SJCRH30 (cell line): ENCODE measurements at regions not wholly inside any gene's neighbourhood (a gene's known extent, or its start where the extent isn't known, plus 50 kb on each side); places are given as distances from the start of the nearest gene placed in this dataset.

Source experiments
- DNase-seq, 2 experiments: peaks; one replicate each; pipeline ENCODE4 v3.0.0-alpha.2; 2015 to 2020
- H3K27ac ChIP-seq: fragments of 250-450 bp; sonication (Bioruptor Pico); 2 replicates; pipeline ENCODE4 v1.5.1; 2020; ENCODE audit warnings: mild to moderate bottlenecking, moderate library complexity
- H3K27me3 ChIP-seq: fragments of 250-450 bp; sonication (Bioruptor Pico); 2 replicates; pipeline ENCODE4 v1.5.1; 2020; ENCODE audit warnings: mild to moderate bottlenecking, moderate library complexity
- H3K36me3 ChIP-seq: fragments of 250-450 bp; sonication (Bioruptor Pico); 2 replicates; pipeline ENCODE4 v1.5.1; 2020; ENCODE audit warnings: mild to moderate bottlenecking, moderate library complexity
- H3K4me1 ChIP-seq: fragments of 250-450 bp; sonication (Bioruptor Pico); 2 replicates; pipeline ENCODE4 v1.5.1; 2020; ENCODE audit warnings: mild to moderate bottlenecking, moderate library complexity
- H3K4me3 ChIP-seq: fragments of 250-450 bp; sonication (Bioruptor Pico); 2 replicates; pipeline ENCODE4 v1.5.1; 2020; ENCODE audit warnings: mild to moderate bottlenecking, moderate library complexity
- H3K9me3 ChIP-seq: fragments of 250-450 bp; sonication (Bioruptor Pico); replicated peaks from 2 replicates; pipeline ENCODE4 v1.5.1; 2020; ENCODE audit warnings: mild to moderate bottlenecking, moderate library complexity

DNA sequence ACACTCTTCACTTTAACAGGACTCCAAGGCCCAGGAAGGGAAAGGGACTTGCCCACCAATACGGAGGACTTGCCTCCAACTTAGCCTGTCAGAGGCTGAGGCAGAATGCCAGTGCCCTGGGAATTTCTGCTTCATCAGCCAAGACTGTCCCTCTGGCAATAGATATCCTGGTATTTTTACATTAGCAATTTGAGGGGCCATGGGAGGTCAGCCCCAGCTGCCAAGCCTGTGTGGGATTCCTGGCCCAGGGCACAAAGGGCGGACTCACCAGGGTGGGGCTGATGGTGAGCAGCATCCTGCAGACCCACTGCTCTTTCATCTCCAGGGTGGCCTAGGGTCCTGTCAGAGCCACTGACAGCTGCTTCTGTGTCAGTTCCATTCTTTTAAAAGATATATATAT, 78.3 kb upstream of the CIBAR2 start:
- Histone ChIP-seq H3K27ac (peak overlapping the region; percentile 35), H3K4me1 (peaks cover 11% of the 10 kb centered on the region), H3K36me3 (peaks cover 11% of the 10 kb centered on the region), H3K4me3 (no peak overlapping the region), H3K27me3 (no peaks in the 10 kb centered on the region), H3K9me3 (no peaks in the 10 kb centered on the region)
- peak; percentile 82 to 90 for DNase-seq

GRCh38 chr16:85191341-85191965, 79.2 kb upstream of the CIBAR2 start:
- no peak overlapping the region for H3K4me3 ChIP-seq
- no peaks in the 10 kb centered on the region for H3K27me3 ChIP-seq
- H3K9me3 ChIP-seq = no peaks in the 10 kb centered on the region
- peaks cover 11% of the 10 kb centered on the region for H3K36me3 ChIP-seq
- H3K27ac ChIP-seq = 0 out of 2 replicates have a peak overlapping the region, but pooled peaks have one; percentile 1
- H3K4me1 ChIP-seq = peaks cover 11% of the 10 kb centered on the region
- no peak for DNase-seq

DNA sequence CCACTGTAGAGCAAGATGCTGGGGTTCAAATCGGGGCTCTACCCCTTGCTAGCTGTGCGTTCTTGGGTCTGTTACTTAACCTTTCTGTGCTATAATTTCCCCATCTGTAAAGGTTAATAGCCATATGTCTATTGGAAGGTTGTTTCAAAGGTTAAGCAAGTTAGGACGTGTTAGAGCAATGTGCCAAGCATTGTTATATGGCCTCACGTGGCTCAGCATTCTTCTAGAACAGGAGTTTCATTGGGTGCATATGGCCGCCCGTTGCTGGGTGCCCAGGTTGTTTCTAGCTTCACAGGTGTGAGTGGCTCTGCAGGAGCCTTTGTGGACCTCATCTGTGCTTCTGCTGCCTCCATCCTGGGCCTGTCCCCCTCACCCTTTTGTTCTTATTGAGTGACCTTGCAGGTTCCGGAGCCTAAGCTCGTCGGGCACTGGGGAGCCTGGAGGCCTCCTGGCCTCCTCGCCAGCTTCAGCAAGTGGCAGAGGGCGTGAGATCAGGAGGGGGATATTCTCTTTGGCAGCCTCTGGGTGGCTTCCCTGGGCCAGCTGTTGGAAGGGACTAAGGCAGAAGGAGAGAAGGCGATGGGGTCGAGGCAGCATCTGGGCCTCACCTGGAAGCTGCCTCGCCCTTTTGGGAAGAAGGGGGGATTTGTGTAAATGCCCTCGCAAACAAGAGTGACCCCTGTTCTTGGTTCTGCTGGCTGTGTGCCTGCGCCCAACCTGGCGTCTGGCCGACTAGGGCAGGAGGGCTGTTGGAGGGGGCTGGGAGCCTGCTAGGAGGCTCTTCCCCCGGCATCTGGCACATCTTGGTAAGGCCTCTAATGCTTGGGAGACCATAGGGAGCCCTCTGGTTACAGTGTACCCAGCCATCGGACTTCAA, 80.2 kb upstream of the CIBAR2 start:
- H3K9me3 ChIP-seq = no peaks in the 10 kb centered on the region
- DNase-seq = no peak
- no peak overlapping the region for H3K27ac ChIP-seq
- H3K36me3 ChIP-seq = peaks cover 11% of the 10 kb centered on the region
- peaks cover 11% of the 10 kb centered on the region for H3K4me1 ChIP-seq
- no peaks in the 10 kb centered on the region for H3K27me3 ChIP-seq
- H3K4me3 ChIP-seq = no peak overlapping the region

DNA sequence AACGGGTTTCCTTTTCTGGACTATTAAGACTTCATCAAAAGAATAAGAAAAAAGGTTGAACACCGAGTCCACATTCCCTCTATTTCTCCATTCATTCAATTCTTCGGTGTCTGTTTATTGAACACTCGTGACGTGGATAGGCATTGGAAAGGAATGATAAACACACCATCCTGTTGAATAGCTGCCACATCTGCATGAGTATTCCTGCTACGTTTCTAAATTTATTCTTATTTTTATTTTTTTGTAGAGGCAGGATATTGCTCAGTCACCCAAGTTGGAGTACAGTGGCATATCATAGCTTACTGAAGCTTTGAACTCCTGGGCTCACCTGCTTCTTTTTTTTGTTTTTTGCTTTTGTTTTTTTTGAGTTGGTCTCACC, 80.8 kb upstream of the CIBAR2 start:
- no peak for DNase-seq
- Histone ChIP-seq H3K4me1 (peaks cover 11% of the 10 kb centered on the region), H3K9me3 (no peaks in the 10 kb centered on the region), H3K27ac (no peak overlapping the region), H3K36me3 (peaks cover 11% of the 10 kb centered on the region), H3K4me3 (no peak overlapping the region), H3K27me3 (no peaks in the 10 kb centered on the region)

- Histone ChIP-seq H3K4me1 (peaks cover 11% of the 10 kb centered on the region), H3K36me3 (peaks cover 11% of the 10 kb centered on the region), H3K27me3 (no peaks in the 10 kb centered on the region), H3K27ac (no peak overlapping the region), H3K4me3 (no peak overlapping the region), H3K9me3 (no peaks in the 10 kb centered on the region)
- no peak for DNase-seq
These were observed 81.6 kb upstream of the CIBAR2 start for GRCh38 chr16:85193876-85194275.

- peaks cover 5% of the 10 kb centered on the region for H3K36me3 ChIP-seq
- no peak overlapping the region for H3K4me3 ChIP-seq
- H3K27me3 ChIP-seq = no peaks in the 10 kb centered on the region
- DNase-seq = no peak
- no peak overlapping the region for H3K27ac ChIP-seq
- H3K4me1 ChIP-seq = peaks cover 11% of the 10 kb centered on the region
- no peaks in the 10 kb centered on the region for H3K9me3 ChIP-seq
These were observed 82.3 kb upstream of the CIBAR2 start for GRCh38 chr16:85194307-85195270.

DNA sequence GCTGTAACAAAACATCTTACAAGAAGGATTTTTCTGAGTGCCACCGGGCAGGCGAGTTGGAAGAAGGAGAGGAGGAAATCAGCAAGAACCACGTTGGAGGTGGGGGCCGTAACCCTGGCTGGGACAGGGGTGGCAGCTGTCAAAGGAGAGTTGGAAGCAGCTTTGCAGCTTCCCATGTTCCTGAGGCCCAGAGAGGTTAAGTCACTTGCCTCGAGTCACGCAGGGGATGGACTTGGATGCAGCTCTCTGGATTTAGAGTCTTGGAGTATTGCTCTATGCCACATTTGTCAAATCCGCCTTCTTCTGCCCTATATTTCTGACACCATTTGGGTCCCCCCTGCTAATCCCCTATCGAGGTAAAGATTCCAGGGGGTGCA, 83.0 kb upstream of the CIBAR2 start:
- no peak for DNase-seq
- Histone ChIP-seq H3K4me1 (peaks cover 7% of the 10 kb centered on the region), H3K4me3 (no peak overlapping the region), H3K27ac (no peak overlapping the region), H3K27me3 (no peaks in the 10 kb centered on the region), H3K9me3 (no peaks in the 10 kb centered on the region), H3K36me3 (peaks cover 3% of the 10 kb centered on the region; the same call in 1 of the 2 replicates)

GRCh38 chr16:85195900-85196772, 83.9 kb upstream of the CIBAR2 start:
- Histone ChIP-seq H3K27ac (no peak overlapping the region), H3K9me3 (no peaks in the 10 kb centered on the region), H3K36me3 (peaks cover 3% of the 10 kb centered on the region; the same call in 1 of the 2 replicates), H3K4me1 (peaks cover 1% of the 10 kb centered on the region), H3K27me3 (no peaks in the 10 kb centered on the region), H3K4me3 (no peak overlapping the region)
- no peak for DNase-seq

GRCh38 chr16:85196976-85197375, 84.7 kb upstream of the CIBAR2 start:
- peaks cover 4% of the 10 kb centered on the region for H3K4me1 ChIP-seq
- no peak overlapping the region for H3K27ac ChIP-seq
- no peaks in the 10 kb centered on the region for H3K27me3 ChIP-seq
- no peak for DNase-seq
- no peaks in the 10 kb centered on the region for H3K9me3 ChIP-seq
- peaks cover 3% of the 10 kb centered on the region; the same call in 1 of the 2 replicates for H3K36me3 ChIP-seq
- H3K4me3 ChIP-seq = no peak overlapping the region

DNA sequence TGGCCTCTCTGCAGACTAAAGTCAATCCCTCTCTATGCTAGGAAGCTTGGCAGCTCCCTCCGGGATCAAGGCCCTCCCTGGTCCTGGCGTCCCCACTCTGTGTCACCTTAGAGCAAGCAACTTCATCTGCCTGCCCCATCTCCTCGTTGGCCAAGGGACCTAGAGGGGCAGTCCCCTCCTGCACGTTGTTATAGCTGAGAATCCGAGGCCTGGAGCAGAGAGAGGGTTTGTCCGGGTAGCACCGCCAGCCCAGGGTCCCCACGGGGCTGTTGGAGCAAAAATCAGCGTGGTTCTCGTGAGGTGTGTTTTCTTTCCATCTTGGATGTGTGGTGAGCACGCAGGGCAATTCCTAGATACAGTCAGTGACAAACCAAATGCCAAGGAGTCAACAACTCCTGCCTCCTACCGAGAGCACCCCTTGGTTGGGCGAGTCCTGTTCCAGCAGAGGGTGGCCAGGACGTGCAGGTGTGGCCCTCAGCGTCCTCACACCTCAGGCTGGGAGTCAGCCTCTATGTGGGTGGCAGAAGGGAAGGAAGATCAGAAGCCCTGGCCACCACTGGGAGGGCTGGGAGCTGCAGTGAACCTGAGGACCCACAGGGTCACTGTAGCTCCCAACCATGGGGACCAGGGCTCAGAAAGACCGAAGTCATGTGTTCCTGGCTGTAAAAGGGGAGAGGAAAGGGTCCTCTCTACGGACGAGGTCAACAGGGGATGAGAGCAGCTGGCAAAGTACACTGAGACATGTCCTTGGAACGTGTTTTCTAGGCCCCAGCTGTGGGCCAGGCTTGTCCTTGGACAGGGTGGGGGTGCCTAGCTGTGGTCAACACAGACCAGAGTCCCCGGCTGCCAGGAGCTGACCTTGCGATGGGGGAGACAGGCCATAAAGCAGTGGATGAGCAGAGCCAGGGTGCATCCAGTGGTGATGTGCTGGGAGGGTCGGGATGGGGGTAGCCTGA, 85.6 kb upstream of the CIBAR2 start:
- Histone ChIP-seq H3K4me3 (no peak overlapping the region), H3K4me1 (peaks cover 12% of the 10 kb centered on the region), H3K27ac (no peak overlapping the region), H3K36me3 (peaks cover 3% of the 10 kb centered on the region; the same call in 1 of the 2 replicates), H3K9me3 (no peaks in the 10 kb centered on the region), H3K27me3 (no peaks in the 10 kb centered on the region)
- DNase-seq = no peak

GRCh38 chr16:85199069-85199725, 86.9 kb upstream of the CIBAR2 start:
- Histone ChIP-seq H3K27me3 (no peaks in the 10 kb centered on the region), H3K9me3 (no peaks in the 10 kb centered on the region), H3K27ac (no peak overlapping the region), H3K36me3 (peaks cover 3% of the 10 kb centered on the region; the same call in 1 of the 2 replicates), H3K4me1 (peaks cover 19% of the 10 kb centered on the region), H3K4me3 (no peak overlapping the region)
- no peak for DNase-seq

GRCh38 chr16:85199880-85200279, 87.6 kb upstream of the CIBAR2 start:
- H3K9me3 ChIP-seq = no peaks in the 10 kb centered on the region
- peaks cover 3% of the 10 kb centered on the region; the same call in 1 of the 2 replicates for H3K36me3 ChIP-seq
- H3K27ac ChIP-seq = no peak overlapping the region
- H3K27me3 ChIP-seq = no peaks in the 10 kb centered on the region
- peaks cover 19% of the 10 kb centered on the region for H3K4me1 ChIP-seq
- no peak overlapping the region for H3K4me3 ChIP-seq
- no peak for DNase-seq
